ENCODE measurements at regions not wholly inside any gene's neighbourhood (a gene's known extent, or its start where the extent isn't known, plus 50 kb on each side); places are given as distances from the start of the nearest gene placed in this dataset.

- Histone ChIP-seq H3K27me3 (no peaks in the 10 kb centered on the region), H3K4me3 (no peak overlapping the region), H3K36me3 (no peaks in the 10 kb centered on the region), H3K27ac (no peak overlapping the region), H3K9me3 (ENCODE audit: low read depth) (no peaks in the 10 kb centered on the region), H3K4me1 (ENCODE audit: low read depth) (no peaks in the 10 kb centered on the region)
- DNase-seq (ENCODE audit: low read depth in 1 of 2, low spot score in 1 of 2) = no peak
- TF ChIP-seq, protein P1, sequence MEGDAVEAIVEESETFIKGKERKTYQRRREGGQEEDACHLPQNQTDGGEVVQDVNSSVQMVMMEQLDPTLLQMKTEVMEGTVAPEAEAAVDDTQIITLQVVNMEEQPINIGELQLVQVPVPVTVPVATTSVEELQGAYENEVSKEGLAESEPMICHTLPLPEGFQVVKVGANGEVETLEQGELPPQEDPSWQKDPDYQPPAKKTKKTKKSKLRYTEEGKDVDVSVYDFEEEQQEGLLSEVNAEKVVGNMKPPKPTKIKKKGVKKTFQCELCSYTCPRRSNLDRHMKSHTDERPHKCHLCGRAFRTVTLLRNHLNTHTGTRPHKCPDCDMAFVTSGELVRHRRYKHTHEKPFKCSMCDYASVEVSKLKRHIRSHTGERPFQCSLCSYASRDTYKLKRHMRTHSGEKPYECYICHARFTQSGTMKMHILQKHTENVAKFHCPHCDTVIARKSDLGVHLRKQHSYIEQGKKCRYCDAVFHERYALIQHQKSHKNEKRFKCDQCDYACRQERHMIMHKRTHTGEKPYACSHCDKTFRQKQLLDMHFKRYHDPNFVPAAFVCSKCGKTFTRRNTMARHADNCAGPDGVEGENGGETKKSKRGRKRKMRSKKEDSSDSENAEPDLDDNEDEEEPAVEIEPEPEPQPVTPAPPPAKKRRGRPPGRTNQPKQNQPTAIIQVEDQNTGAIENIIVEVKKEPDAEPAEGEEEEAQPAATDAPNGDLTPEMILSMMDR (IDR thresholded peaks at IDR 0.05; ENCODE audit: low read depth, low read length) = no peak
Measured at GRCh38 chr2:117339980-117340379, 474.5 kb upstream of the DDX18 start.

GRCh38 chr2:117341690-117342089 lies 472.8 kb upstream of the DDX18 start:
- Histone ChIP-seq H3K4me1 (ENCODE audit: low read depth) (no peaks in the 10 kb centered on the region), H3K27ac (no peak overlapping the region), H3K36me3 (no peaks in the 10 kb centered on the region), H3K9me3 (ENCODE audit: low read depth) (no peaks in the 10 kb centered on the region), H3K27me3 (no peaks in the 10 kb centered on the region), H3K4me3 (no peak overlapping the region)
- TF ChIP-seq, protein P1 (IDR thresholded peaks at IDR 0.05; ENCODE audit: low read depth, low read length) = no peak
- DNase-seq (ENCODE audit: low read depth in 1 of 2, low spot score in 1 of 2) = no peak

GRCh38 chr2:117342415-117342814 lies 472.1 kb upstream of the DDX18 start:
- Histone ChIP-seq H3K4me3 (no peak overlapping the region), H3K9me3 (ENCODE audit: low read depth) (no peaks in the 10 kb centered on the region), H3K4me1 (ENCODE audit: low read depth) (no peaks in the 10 kb centered on the region), H3K27ac (no peak overlapping the region), H3K27me3 (no peaks in the 10 kb centered on the region), H3K36me3 (no peaks in the 10 kb centered on the region)
- no peak for DNase-seq (ENCODE audit: low read depth in 1 of 2, low spot score in 1 of 2)
- TF ChIP-seq, protein P1 (IDR thresholded peaks at IDR 0.05; ENCODE audit: low read depth, low read length) = no peak

GRCh38 chr2:117349687-117350086 lies 464.8 kb upstream of the DDX18 start:
- H3K27me3 ChIP-seq = no peaks in the 10 kb centered on the region
- H3K4me3 ChIP-seq = no peak overlapping the region
- H3K4me1 ChIP-seq (ENCODE audit: low read depth) = no peaks in the 10 kb centered on the region
- DNase-seq (ENCODE audit: low read depth in 1 of 2, low spot score in 1 of 2) = no peak
- H3K9me3 ChIP-seq (ENCODE audit: low read depth) = no peaks in the 10 kb centered on the region
- no peak overlapping the region for H3K27ac ChIP-seq
- no peaks in the 10 kb centered on the region for H3K36me3 ChIP-seq
- TF ChIP-seq, protein P1 (IDR thresholded peaks at IDR 0.05; ENCODE audit: low read depth, low read length) = no peak

- TF ChIP-seq, protein P1 (IDR thresholded peaks at IDR 0.05; ENCODE audit: low read depth, low read length) = no peak
- no peaks in the 10 kb centered on the region for H3K9me3 ChIP-seq (ENCODE audit: low read depth)
- DNase-seq (ENCODE audit: low read depth in 1 of 2, low spot score in 1 of 2) = no peak
Measured at GRCh38 chr2:117351396-117351795, 463.1 kb upstream of the DDX18 start.

More at GRCh38 chr2:117351396-117351795, 463.1 kb upstream of the DDX18 start:
- H3K27ac ChIP-seq = no peak overlapping the region
- no peaks in the 10 kb centered on the region for H3K4me1 ChIP-seq (ENCODE audit: low read depth)
- no peak overlapping the region for H3K4me3 ChIP-seq
- H3K36me3 ChIP-seq = no peaks in the 10 kb centered on the region
- H3K27me3 ChIP-seq = no peaks in the 10 kb centered on the region

Measured in cardiac muscle cell (in vitro differentiated cells and primary cell).